A549 (cell line): ENCODE measurements at regions not wholly inside any gene's neighbourhood (a gene's known extent, or its start where the extent isn't known, plus 50 kb on each side); places are given as distances from the start of the nearest gene placed in this dataset.

Experiments
- ATAC-seq, 2 experiments: fragments of 200-7000 bp in 1 of 2; fragments of >200 bp in 1 of 2; cut with Nextera tagmentation in 1 of 2; cut with Tn5 transposase in 1 of 2; 3 replicates each; pipeline versions ENCODE4 v1.8.0 to v1.9.1; 2018 to 2020; ENCODE audit warnings: mild to moderate bottlenecking in 1 of 2, moderate library complexity in 1 of 2
- CTCF ChIA-PET: fragments of 300-600 bp; sonication (Branson Sonifier 250); formaldehyde crosslinking; extraction: SDS; loops from one replicate; lab custom pipeline; 2021; ENCODE audit warnings: antibody characterized with exemption, inconsistent platforms; lab: Yijun Ruan, JAX
- POLR2A ChIA-PET: fragments of 350-600 bp; formaldehyde crosslinking; extraction: SDS; loops from one replicate; lab custom pipeline; 2021; ENCODE audit warnings: antibody characterized with exemption, inconsistent platforms; lab: Yijun Ruan, JAX
- DNase-seq, 2 experiments: peaks; one replicate each; pipeline versions ENCODE4 v3.0.0 to v3.0.0-alpha.2; 2011 to 2016; ENCODE audit warnings: low read depth in 1 of 2, low spot score in 1 of 2
- FAIRE-seq: peaks from 2 replicates; lab custom pipeline; 2011; peaks lifted over from hg19 to GRCh38; lab: Jason Lieb, UNC
- H3K27ac ChIP-seq, 2 experiments: fragments of >200 bp; sonication (Bioruptor Twin); formaldehyde crosslinking; 3 replicates each; pipeline ENCODE4 v1.5.1; 2016 to 2017
- H3K4me1 ChIP-seq: fragments of >200 bp; sonication (Bioruptor Twin); formaldehyde crosslinking; 3 replicates; pipeline ENCODE4 v1.6.1; 2016
- H3K4me2 ChIP-seq: fragments of >200 bp; sonication (Bioruptor Twin); formaldehyde crosslinking; 3 replicates; pipeline ENCODE4 v1.6.1; 2016
- H3K4me3 ChIP-seq: fragments of >200 bp; sonication (Bioruptor Twin); formaldehyde crosslinking; 3 replicates; pipeline ENCODE4 v1.5.1; 2016
- H3K9me3 ChIP-seq: fragments of >200 bp; sonication (Bioruptor Twin); formaldehyde crosslinking; 3 replicates; pipeline ENCODE4 v1.6.1; 2016
- BHLHE40 ChIP-seq: IDR thresholded peaks from 2 replicates; pipeline ENCODE4 v1.6.1; 2012; ENCODE audit warnings: low read depth, low read length, inconsistent platforms
- CBX2 ChIP-seq: fragments of 200-600 bp; sonication (generic); IDR thresholded peaks from 2 replicates; pipeline ENCODE4 v1.6.1; 2016; ENCODE audit warnings: low read depth, mild to moderate bottlenecking, borderline replicate concordance
- CHD4 ChIP-seq: fragments of 200-600 bp; sonication (generic); IDR thresholded peaks from 2 replicates; pipeline ENCODE4 v1.6.1; 2016; ENCODE audit warnings: antibody characterized with exemption, mild to moderate bottlenecking, borderline replicate concordance
- E2F6 ChIP-seq: IDR thresholded peaks from 2 replicates; pipeline ENCODE4 v1.6.1; 2012; ENCODE audit warnings: low read depth, borderline replicate concordance
- EHF ChIP-seq: fragments of 250-450 bp; sonication (Bioruptor Pico); IDR thresholded peaks from 2 replicates; pipeline ENCODE4 v1.5.0; 2020; ENCODE audit warnings: mild to moderate bottlenecking
- EP300 ChIP-seq, 2 experiments: fragments of >200 bp; sonication (Bioruptor Twin); formaldehyde crosslinking; IDR thresholded peaks; 2 replicates in 1 of 2; 3 replicates in 1 of 2; pipeline ENCODE4 v1.6.1; 2016 to 2017
- ESRRA ChIP-seq: fragments of 150-350 bp; IDR thresholded peaks from 2 replicates; pipeline ENCODE4 v1.6.1; 2014; ENCODE audit warnings: mild to moderate bottlenecking, low read length, borderline replicate concordance
- FOSB ChIP-seq: fragments of 250-450 bp; sonication (Bioruptor Pico); IDR thresholded peaks from 2 replicates; pipeline ENCODE4 v1.5.0; 2020; ENCODE audit warnings: mild to moderate bottlenecking, moderate library complexity
- FOXS1 ChIP-seq: fragments of 250-450 bp; sonication (Bioruptor Pico); IDR thresholded peaks from 2 replicates; pipeline ENCODE4 v1.5.0; 2020; ENCODE audit warnings: mild to moderate bottlenecking, moderate library complexity
- HDAC2 ChIP-seq: fragments of 200-600 bp; sonication (generic); IDR thresholded peaks from 2 replicates; pipeline ENCODE4 v1.6.1; 2016
- HMGXB4 ChIP-seq: fragments of 250-450 bp; sonication (Bioruptor Pico); IDR thresholded peaks from 2 replicates; pipeline ENCODE4 v1.5.0; 2021; ENCODE audit warnings: mild to moderate bottlenecking, moderate library complexity, borderline replicate concordance
- HOXA7 ChIP-seq: fragments of 250-450 bp; sonication (Bioruptor Pico); IDR thresholded peaks from 2 replicates; pipeline ENCODE4 v1.5.0; 2020; ENCODE audit warnings: mild to moderate bottlenecking, moderate library complexity
- HOXB13 ChIP-seq: fragments of 250-450 bp; sonication (Bioruptor Pico); IDR thresholded peaks from 2 replicates; pipeline ENCODE4 v1.5.0; 2020; ENCODE audit warnings: low read depth, mild to moderate bottlenecking, moderate library complexity
- JUN ChIP-seq, 2 experiments: fragments of >200 bp; sonication (Bioruptor Twin); formaldehyde crosslinking; IDR thresholded peaks; 2 replicates in 1 of 2; 3 replicates in 1 of 2; pipeline ENCODE4 v1.6.1; 2016 to 2017
- KDM5A ChIP-seq: fragments of 200-600 bp; sonication (generic); IDR thresholded peaks from 2 replicates; pipeline ENCODE4 v1.6.1; 2016; ENCODE audit warnings: antibody characterized with exemption, mild to moderate bottlenecking
- MAFK ChIP-seq: fragments of 450-650 bp; IDR thresholded peaks from 2 replicates; pipeline ENCODE4 v1.6.1; 2014; ENCODE audit not compliant: partially characterized antibody
- MAZ ChIP-seq: fragments of 150-350 bp; IDR thresholded peaks from 2 replicates; pipeline ENCODE4 v1.6.1; 2014; ENCODE audit warnings: antibody characterized with exemption, low read depth, low read length, borderline replicate concordance
- NR3C1 ChIP-seq: fragments of >200 bp; sonication (Bioruptor Twin); formaldehyde crosslinking; IDR thresholded peaks from 3 replicates; pipeline ENCODE4 v1.6.1; 2017
- POLR2A ChIP-seq: IDR thresholded peaks from 2 replicates; pipeline ENCODE4 v1.6.1; 2012; ENCODE audit warnings: mild to moderate bottlenecking, low read length
- POLR2AphosphoS2 ChIP-seq: conservative IDR thresholded peaks from 2 replicates; pipeline ENCODE4 v1.6.1; 2012; ENCODE audit warnings: low read length, improper control_type of control experiment, inconsistent platforms
- RAD21 ChIP-seq, 2 experiments: fragments of >200 bp in 1 of 2; sonication (Bioruptor Twin) in 1 of 2; formaldehyde crosslinking in 1 of 2; IDR thresholded peaks in 1 of 2; conservative IDR thresholded peaks in 1 of 2; 2 replicates in 1 of 2; 3 replicates in 1 of 2; pipeline ENCODE4 v1.6.1; 2012 to 2018; ENCODE audit warnings: inconsistent platforms in 1 of 2
- RARB ChIP-seq: fragments of 250-450 bp; sonication (Bioruptor Pico); IDR thresholded peaks from 2 replicates; pipeline ENCODE4 v1.8.0; 2021; ENCODE audit warnings: mild to moderate bottlenecking, moderate library complexity
- RCOR1 ChIP-seq: fragments of 150-350 bp; IDR thresholded peaks from 2 replicates; pipeline ENCODE4 v1.6.1; 2014; ENCODE audit warnings: antibody characterized with exemption, low read length, low read depth
- SMC3 ChIP-seq: fragments of >200 bp; sonication (Bioruptor Twin); formaldehyde crosslinking; IDR thresholded peaks from 3 replicates; pipeline ENCODE4 v1.6.1; 2018; ENCODE audit warnings: inconsistent platforms
- SREBF2 ChIP-seq: fragments of 450-650 bp; IDR thresholded peaks from 2 replicates; pipeline ENCODE4 v1.6.1; 2014; ENCODE audit warnings: mild to moderate bottlenecking, moderate library complexity
- TFCP2L1 ChIP-seq: fragments of 250-450 bp; sonication (Bioruptor Pico); IDR thresholded peaks from 2 replicates; pipeline ENCODE4 v1.5.0; 2021; ENCODE audit warnings: mild to moderate bottlenecking
- USF2 ChIP-seq: fragments of 450-650 bp; IDR thresholded peaks from 2 replicates; pipeline ENCODE4 v1.6.1; 2014; ENCODE audit warnings: antibody characterized with exemption
- ZFP36 ChIP-seq: fragments of 450-650 bp; IDR thresholded peaks from 2 replicates; pipeline ENCODE4 v1.6.1; 2014; ENCODE audit warnings: borderline replicate concordance; ENCODE audit not compliant: partially characterized antibody
- ZNF302 ChIP-seq: fragments of 250-450 bp; sonication (Bioruptor Pico); IDR thresholded peaks from 2 replicates; pipeline ENCODE4 v1.9.0; 2021; ENCODE audit warnings: inconsistent platforms, mild to moderate bottlenecking, moderate library complexity
- WGBS: methylation state at CpG from one replicate; pipeline ENCODE4 v1.1.6; 2017; ENCODE audit errors: missing lambda C conversion rate; 5-methylcytosine and 5-hydroxymethylcytosine counted together
- TF ChIP-seq, protein P1 (sequence below): IDR thresholded peaks from 2 replicates; pipeline ENCODE4 v1.6.1; 2012
- TF ChIP-seq, protein P2 (sequence below): fragments of 250-450 bp; sonication (Bioruptor Pico); IDR thresholded peaks from 2 replicates; pipeline ENCODE4 v1.5.0; 2020; ENCODE audit warnings: low read depth, mild to moderate bottlenecking, moderate library complexity

DNA sequence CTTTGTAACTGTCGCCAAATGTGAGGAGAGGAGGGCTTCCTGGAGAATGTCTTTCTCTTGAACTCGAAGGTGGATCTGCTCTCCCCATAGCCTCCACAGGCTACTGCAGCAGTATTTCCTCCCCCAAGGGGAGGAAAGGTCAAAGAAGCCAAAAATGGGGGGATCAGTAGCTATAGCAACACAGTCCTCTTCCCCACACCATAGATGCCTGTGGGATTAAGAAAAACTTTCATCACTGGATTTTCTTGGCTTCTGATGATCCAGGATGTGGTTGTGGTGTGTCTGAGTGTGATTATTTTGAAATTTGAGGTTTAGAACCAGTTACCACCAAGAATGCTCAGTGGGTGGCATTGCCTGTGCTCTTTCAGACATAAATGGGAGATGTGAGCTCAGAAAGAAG is 140.1 kb upstream of the SPACA1 start:
- FAIRE-seq, result no peak
- no peak for ATAC-seq
- TF ChIP-seq FOSB (CRISPR knock-in tag), result no peak
- TF ChIP-seq ZNF302 (CRISPR knock-in tag), result no peak
- no peak for TF ChIP-seq FOXS1 (CRISPR knock-in tag)
- no peak for TF ChIP-seq MAFK
- no peak for TF ChIP-seq KDM5A
- no peak for TF ChIP-seq HDAC2
- TF ChIP-seq EP300 (IDR thresholded peaks at IDR 0.05), result no peak
- no peak for TF ChIP-seq RAD21 (conservative IDR thresholded peaks at IDR 0.05 in 1 of 2, IDR thresholded peaks at IDR 0.05 in 1 of 2)
- TF ChIP-seq SMC3, result no peak
- TF ChIP-seq POLR2A, result no peak
- no peak for TF ChIP-seq E2F6
- TF ChIP-seq, protein P1, sequence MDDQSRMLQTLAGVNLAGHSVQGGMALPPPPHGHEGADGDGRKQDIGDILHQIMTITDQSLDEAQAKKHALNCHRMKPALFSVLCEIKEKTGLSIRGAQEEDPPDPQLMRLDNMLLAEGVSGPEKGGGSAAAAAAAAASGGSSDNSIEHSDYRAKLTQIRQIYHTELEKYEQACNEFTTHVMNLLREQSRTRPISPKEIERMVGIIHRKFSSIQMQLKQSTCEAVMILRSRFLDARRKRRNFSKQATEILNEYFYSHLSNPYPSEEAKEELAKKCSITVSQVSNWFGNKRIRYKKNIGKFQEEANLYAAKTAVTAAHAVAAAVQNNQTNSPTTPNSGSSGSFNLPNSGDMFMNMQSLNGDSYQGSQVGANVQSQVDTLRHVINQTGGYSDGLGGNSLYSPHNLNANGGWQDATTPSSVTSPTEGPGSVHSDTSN, result no peak
- TF ChIP-seq CHD4, result no peak
- no peak for TF ChIP-seq ZFP36
- TF ChIP-seq RARB (CRISPR knock-in tag), result no peak
- Histone ChIP-seq H3K9me3 (no peaks in the 10 kb centered on the region), H3K4me1 (no peaks in the 10 kb centered on the region), H3K4me3 (no peak overlapping the region), H3K27ac (no peak overlapping the region), H3K4me2 (no peak overlapping the region)
- WGBS, result 53% methylated on average over 2 of the region's 2 CpGs
- POLR2A ChIA-PET, result no interaction called here
- no peak for DNase-seq
- CTCF ChIA-PET, result interaction anchor here (0.9 to 1.3 kb wide), 3 partner anchors 23 to 111 kb away, joined by 3 read pairs; no protein-coding TSS in a partner anchor

DNA sequence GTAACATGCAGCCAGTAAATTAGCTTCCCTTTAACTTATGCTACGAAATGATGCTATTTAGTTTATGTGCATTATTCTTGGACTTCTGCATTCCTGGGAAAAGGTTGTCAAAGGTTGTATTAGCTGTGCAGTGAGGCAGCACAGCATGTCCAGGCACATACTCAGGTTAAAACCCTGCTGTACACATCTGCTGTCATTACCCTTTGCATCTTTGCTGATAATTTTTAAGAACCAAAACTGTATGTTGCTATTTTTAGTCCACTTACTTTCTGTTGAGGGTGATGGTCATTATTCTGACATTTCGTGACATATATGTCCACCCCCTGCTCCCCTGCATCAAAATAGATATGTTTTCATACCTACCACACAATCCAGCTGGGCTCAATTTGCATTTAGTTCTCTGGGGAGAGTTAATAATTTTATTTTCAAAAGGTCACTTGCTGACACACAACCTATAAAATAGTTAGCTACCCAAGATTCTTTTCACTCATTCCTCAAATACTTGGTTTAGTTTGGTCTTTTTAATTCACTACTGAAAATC is 142.5 kb upstream of the SPACA1 start:
- CTCF ChIA-PET, result interaction anchor here (1.0 kb wide), 1 partner anchor 25 kb away, joined by 5 read pairs; no protein-coding TSS in a partner anchor
- POLR2A ChIA-PET, result no interaction called here

More for the DNA sequence above, 142.5 kb upstream of the SPACA1 start:
- Histone ChIP-seq H3K4me3 (no peak overlapping the region), H3K9me3 (no peaks in the 10 kb centered on the region), H3K4me2 (no peak overlapping the region), H3K27ac (no peak overlapping the region), H3K4me1 (no peaks in the 10 kb centered on the region)
- TF ChIP-seq CBX2 (no peak), NR3C1 (no peak), MAFK (no peak), E2F6 (no peak), MAZ (no peak), EHF (CRISPR knock-in tag) (no peak), BHLHE40 (no peak), ESRRA (no peak), RCOR1 (no peak), JUN (IDR thresholded peaks at IDR 0.05) (no peak), SREBF2 (no peak), POLR2AphosphoS2 (no peak), HMGXB4 (CRISPR knock-in tag) (no peak), POLR2A (no peak), USF2 (no peak), TFCP2L1 (CRISPR knock-in tag) (no peak), HOXB13 (no peak), HOXA7 (CRISPR knock-in tag) (no peak)
- TF ChIP-seq, protein P2, sequence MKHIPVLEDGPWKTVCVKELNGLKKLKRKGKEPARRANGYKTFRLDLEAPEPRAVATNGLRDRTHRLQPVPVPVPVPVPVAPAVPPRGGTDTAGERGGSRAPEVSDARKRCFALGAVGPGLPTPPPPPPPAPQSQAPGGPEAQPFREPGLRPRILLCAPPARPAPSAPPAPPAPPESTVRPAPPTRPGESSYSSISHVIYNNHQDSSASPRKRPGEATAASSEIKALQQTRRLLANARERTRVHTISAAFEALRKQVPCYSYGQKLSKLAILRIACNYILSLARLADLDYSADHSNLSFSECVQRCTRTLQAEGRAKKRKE (CRISPR knock-in tag), result no peak
- TF ChIP-seq, protein P1, result no peak
- FAIRE-seq (no peak), ATAC-seq (no peak), DNase-seq (no peak)
- 43% methylated on average over 2 of the region's 2 CpGs for WGBS
